ENCODE measurements at regions not wholly inside any gene's neighbourhood (a gene's known extent, or its start where the extent isn't known, plus 50 kb on each side); places are given as distances from the start of the nearest gene placed in this dataset.

GRCh38 chr10:4649471-4649870 is 176.5 kb upstream of the AKR1E2 start:
- H3K4me3 Mint-ChIP-seq: no peak overlapping the region

GRCh38 chr10:4648999-4649398 is 177.0 kb upstream of the AKR1E2 start:
- no peaks in the 10 kb centered on the region for H3K9me3 Mint-ChIP-seq
- POLR2A ChIA-PET: no interaction called here
- H3K27me3 Mint-ChIP-seq: peaks cover 0 to 5% (median 2%) of the 10 kb centered on the region in 5 donors
- no peak overlapping the region for H3K27ac Mint-ChIP-seq
- no peak overlapping the region for H3K4me3 Mint-ChIP-seq
- H3K36me3 Mint-ChIP-seq: no peaks in the 10 kb centered on the region
- H3K4me1 Mint-ChIP-seq: peaks cover 0 to 5% (median 0%) of the 10 kb centered on the region in 4 donors
- DNase-seq (no peak), ATAC-seq (no peak)

More at GRCh38 chr10:4649471-4649870, 176.5 kb upstream of the AKR1E2 start:
- ATAC-seq (no peak), DNase-seq (no peak)
- H3K4me1 Mint-ChIP-seq: peaks cover 0 to 5% (median 0%) of the 10 kb centered on the region in 4 donors
- no peaks in the 10 kb centered on the region for H3K36me3 Mint-ChIP-seq
- no peaks in the 10 kb centered on the region for H3K9me3 Mint-ChIP-seq
- POLR2A ChIA-PET: no interaction called here
- H3K27me3 Mint-ChIP-seq: peaks cover 0 to 5% (median 2%) of the 10 kb centered on the region in 5 donors
- H3K27ac Mint-ChIP-seq: no peak overlapping the region

GRCh38 chr10:4647109-4647785 is 178.8 kb upstream of the AKR1E2 start:
- DNase-seq: no peak
- no peaks in the 10 kb centered on the region for H3K9me3 Mint-ChIP-seq
- peaks cover 0 to 5% (median 2%) of the 10 kb centered on the region in 5 donors for H3K27me3 Mint-ChIP-seq
- ATAC-seq: no peak
- no peak overlapping the region for H3K27ac Mint-ChIP-seq
- H3K4me3 Mint-ChIP-seq: no peak overlapping the region
- H3K36me3 Mint-ChIP-seq: no peaks in the 10 kb centered on the region
- peaks cover 0 to 5% (median 0%) of the 10 kb centered on the region in 4 donors for H3K4me1 Mint-ChIP-seq
- POLR2A ChIA-PET: no interaction called here

- Mint-ChIP-seq H3K4me1 (no peaks in the 10 kb centered on the region), H3K4me3 (no peak overlapping the region), H3K27ac (no peak overlapping the region), H3K36me3 (no peaks in the 10 kb centered on the region), H3K9me3 (no peaks in the 10 kb centered on the region), H3K27me3 (peaks cover 0 to 5% (median 2%) of the 10 kb centered on the region in 5 donors)
- POLR2A ChIA-PET: no interaction called here
- DNase-seq (no peak), ATAC-seq (no peak)
Observed at GRCh38 chr10:4646547-4646946, 179.5 kb upstream of the AKR1E2 start.

- H3K4me3 Mint-ChIP-seq: no peak overlapping the region
- POLR2A ChIA-PET: no interaction called here
- no peak for ATAC-seq
- peak overlapping the region in 1 of 10 donors; percentile 36 for H3K27ac Mint-ChIP-seq
- no peaks in the 10 kb centered on the region for H3K36me3 Mint-ChIP-seq
- H3K9me3 Mint-ChIP-seq: no peaks in the 10 kb centered on the region
- peaks cover 0 to 5% (median 2%) of the 10 kb centered on the region in 5 donors for H3K27me3 Mint-ChIP-seq
- H3K4me1 Mint-ChIP-seq: no peaks in the 10 kb centered on the region
- DNase-seq: no peak
Observed at GRCh38 chr10:4645836-4646235, 180.2 kb upstream of the AKR1E2 start.

- no peak overlapping the region for H3K27ac Mint-ChIP-seq
- H3K4me1 Mint-ChIP-seq: no peaks in the 10 kb centered on the region
- H3K4me3 Mint-ChIP-seq: no peak overlapping the region
- no peak for DNase-seq
- no peaks in the 10 kb centered on the region for H3K9me3 Mint-ChIP-seq
- ATAC-seq: no peak
- no peaks in the 10 kb centered on the region for H3K36me3 Mint-ChIP-seq
- POLR2A ChIA-PET: no interaction called here
- peaks cover 0 to 3% (median 1%) of the 10 kb centered on the region in 5 donors for H3K27me3 Mint-ChIP-seq
Observed at GRCh38 chr10:4643471-4643870, 182.5 kb upstream of the AKR1E2 start.

GRCh38 chr10:4639960-4640359 is 186.0 kb upstream of the AKR1E2 start:
- Mint-ChIP-seq H3K4me3 (no peak overlapping the region), H3K9me3 (no peaks in the 10 kb centered on the region), H3K27me3 (no peaks in the 10 kb centered on the region), H3K27ac (no peak overlapping the region), H3K36me3 (no peaks in the 10 kb centered on the region), H3K4me1 (no peaks in the 10 kb centered on the region)
- POLR2A ChIA-PET: no interaction called here
- no peak for ATAC-seq
- DNase-seq: no peak

GRCh38 chr10:4638099-4638498 is 187.9 kb upstream of the AKR1E2 start:
- Mint-ChIP-seq H3K36me3 (no peaks in the 10 kb centered on the region), H3K4me3 (no peak overlapping the region), H3K27ac (no peak overlapping the region), H3K27me3 (no peaks in the 10 kb centered on the region), H3K4me1 (no peaks in the 10 kb centered on the region), H3K9me3 (no peaks in the 10 kb centered on the region)
- POLR2A ChIA-PET: no interaction called here
- ATAC-seq (no peak), DNase-seq (no peak)

- DNase-seq (no peak), ATAC-seq (no peak)
- H3K27me3 Mint-ChIP-seq: no peaks in the 10 kb centered on the region
- no peaks in the 10 kb centered on the region for H3K36me3 Mint-ChIP-seq
- no peak overlapping the region for H3K27ac Mint-ChIP-seq
- H3K4me1 Mint-ChIP-seq: no peaks in the 10 kb centered on the region
- H3K9me3 Mint-ChIP-seq: no peaks in the 10 kb centered on the region
- POLR2A ChIA-PET: no interaction called here
- H3K4me3 Mint-ChIP-seq: no peak overlapping the region
Observed at GRCh38 chr10:4637657-4638056, 188.3 kb upstream of the AKR1E2 start.

GRCh38 chr10:4635883-4636282 is 190.1 kb upstream of the AKR1E2 start:
- H3K27me3 Mint-ChIP-seq: peaks cover 0 to 9% (median 1%) of the 10 kb centered on the region in 5 donors
- no peaks in the 10 kb centered on the region for H3K36me3 Mint-ChIP-seq
- DNase-seq: no peak
- no peaks in the 10 kb centered on the region for H3K4me1 Mint-ChIP-seq
- POLR2A ChIA-PET: no interaction called here
- H3K27ac Mint-ChIP-seq: no peak overlapping the region
- no peaks in the 10 kb centered on the region for H3K9me3 Mint-ChIP-seq
- H3K4me3 Mint-ChIP-seq: no peak overlapping the region
- ATAC-seq: no peak

GRCh38 chr10:4635388-4635787 is 190.6 kb upstream of the AKR1E2 start:
- Mint-ChIP-seq H3K27me3 (peaks cover 0 to 13% (median 1%) of the 10 kb centered on the region in 5 donors), H3K27ac (no peak overlapping the region), H3K36me3 (no peaks in the 10 kb centered on the region), H3K4me3 (no peak overlapping the region), H3K9me3 (no peaks in the 10 kb centered on the region), H3K4me1 (no peaks in the 10 kb centered on the region)
- DNase-seq: no peak
- no peak for ATAC-seq
- POLR2A ChIA-PET: no interaction called here

GRCh38 chr10:4633776-4634175 is 192.2 kb upstream of the AKR1E2 start:
- DNase-seq (no peak), ATAC-seq (no peak)
- H3K27me3 Mint-ChIP-seq: peaks cover 0 to 15% (median 1%) of the 10 kb centered on the region in 5 donors
- H3K36me3 Mint-ChIP-seq: no peaks in the 10 kb centered on the region
- POLR2A ChIA-PET: no interaction called here
- H3K4me3 Mint-ChIP-seq: no peak overlapping the region
- H3K4me1 Mint-ChIP-seq: no peaks in the 10 kb centered on the region
- H3K27ac Mint-ChIP-seq: no peak overlapping the region
- H3K9me3 Mint-ChIP-seq: no peaks in the 10 kb centered on the region

- DNase-seq (no peak), ATAC-seq (no peak)
- POLR2A ChIA-PET: no interaction called here
- no peaks in the 10 kb centered on the region for H3K36me3 Mint-ChIP-seq
- no peaks in the 10 kb centered on the region for H3K4me1 Mint-ChIP-seq
- H3K27ac Mint-ChIP-seq: no peak overlapping the region
- H3K4me3 Mint-ChIP-seq: no peak overlapping the region
- peaks cover 0 to 15% (median 1%) of the 10 kb centered on the region in 5 donors for H3K27me3 Mint-ChIP-seq
- H3K9me3 Mint-ChIP-seq: peaks cover 0 to under 1% (median 0%) of the 10 kb centered on the region in 9 donors
Observed at GRCh38 chr10:4633186-4633585, 192.8 kb upstream of the AKR1E2 start.

- no peaks in the 10 kb centered on the region for H3K4me1 Mint-ChIP-seq
- H3K27ac Mint-ChIP-seq: no peak overlapping the region
- POLR2A ChIA-PET: no interaction called here
- no peaks in the 10 kb centered on the region for H3K36me3 Mint-ChIP-seq
- H3K9me3 Mint-ChIP-seq: peaks cover 0 to 5% (median under 1%) of the 10 kb centered on the region in 9 donors
- DNase-seq (no peak), ATAC-seq (no peak)
- peaks cover 0 to 15% (median 1%) of the 10 kb centered on the region in 5 donors for H3K27me3 Mint-ChIP-seq
- H3K4me3 Mint-ChIP-seq: no peak overlapping the region
Observed at GRCh38 chr10:4632757-4633156, 193.2 kb upstream of the AKR1E2 start.

All from naive thymus-derived CD8-positive, alpha-beta T cell (primary cell).